DMS53 treated with DMSO at 0.1 percent for 48 hours (cell line): ENCODE measurements at regions not wholly inside any gene's neighbourhood (a gene's known extent, or its start where the extent isn't known, plus 50 kb on each side); places are given as distances from the start of the nearest gene placed in this dataset.
"Not testable (repeated sequence)": the region's sequence is repeated elsewhere in the genome, so short reads cannot be mapped to it uniquely, and the experiment has no call there.

Experiments used
- DNase-seq: peaks from one replicate; lab custom pipeline; 2025; ENCODE audit not compliant: unreplicated experiment; lab: John Stamatoyannopoulos, UW

DNA sequence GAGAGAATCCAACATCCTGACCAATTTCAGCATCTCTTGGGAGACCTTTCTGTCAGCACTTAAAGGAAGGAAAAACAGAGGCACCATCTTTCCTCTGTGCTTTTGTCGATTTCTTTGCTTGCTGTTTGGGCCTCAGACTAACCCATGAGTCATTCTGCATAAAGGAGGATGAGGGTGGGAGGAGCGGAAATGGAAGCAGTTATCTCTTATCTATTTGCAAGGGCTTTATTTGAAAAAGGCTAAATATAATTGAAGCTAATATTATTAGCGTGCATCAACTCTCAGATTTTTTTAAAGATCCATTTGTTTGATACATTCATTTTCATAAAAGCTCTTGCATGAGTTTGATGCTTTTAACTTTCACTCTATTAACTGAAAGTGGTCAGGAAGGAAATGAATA is 72.9 kb downstream of the ZNF622 start:
- DNase-seq, result no peak

- no peak for DNase-seq
These were observed 73.5 kb downstream of the ZNF622 start for GRCh38 chr5:16391858-16392649.

GRCh38 chr5:16390825-16391224 is 74.8 kb downstream of the ZNF622 start:
- no peak for DNase-seq

DNA sequence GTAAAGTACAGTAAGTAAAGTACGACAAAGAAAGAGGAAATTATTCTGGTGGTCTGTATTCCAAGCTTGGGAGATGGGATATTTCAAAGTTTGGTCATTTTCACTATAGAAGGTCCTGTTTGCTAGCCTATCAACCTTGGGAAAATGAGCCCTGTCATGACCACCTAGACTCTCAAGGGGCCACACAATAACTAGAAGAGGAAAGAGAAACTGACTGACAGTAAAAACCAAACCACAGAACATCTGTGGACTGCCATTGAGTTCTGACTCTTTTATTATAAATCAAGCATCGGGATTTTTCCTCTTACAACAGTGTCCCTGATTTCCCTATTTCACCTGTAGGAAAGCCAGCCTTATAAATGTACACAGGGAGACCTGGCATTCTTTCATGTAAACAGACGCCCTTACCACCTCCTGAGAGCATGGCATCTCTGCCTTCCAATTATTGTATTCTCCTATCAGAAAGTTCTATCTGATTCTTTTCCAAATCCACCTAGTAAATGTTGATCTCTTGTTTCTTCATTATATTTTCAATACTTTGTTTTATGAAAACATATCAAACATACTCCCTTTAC is 80.0 kb downstream of the ZNF622 start:
- no peak for DNase-seq

DNA sequence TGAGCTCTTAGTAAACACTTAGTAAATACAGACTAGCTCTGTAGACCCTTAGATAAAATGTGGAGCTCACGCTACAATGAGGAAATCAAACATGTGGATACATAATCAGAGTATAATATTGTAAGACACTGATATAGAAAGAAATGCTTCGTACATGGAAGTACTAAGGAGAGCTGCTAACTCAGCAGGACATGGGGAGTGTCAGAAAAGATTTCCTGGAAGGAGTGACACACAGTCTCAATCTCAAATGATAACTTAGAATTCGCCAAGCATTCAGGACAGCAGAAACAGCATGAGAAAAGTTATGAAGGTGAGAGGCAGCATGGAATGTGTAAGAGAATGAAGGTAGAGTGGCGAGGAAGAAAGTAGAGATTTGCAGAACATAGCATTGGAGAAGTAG is 80.8 kb downstream of the ZNF622 start:
- DNase-seq, result no peak

GRCh38 chr5:16384222-16384621 is 81.4 kb downstream of the ZNF622 start:
- no peak for DNase-seq

DNA sequence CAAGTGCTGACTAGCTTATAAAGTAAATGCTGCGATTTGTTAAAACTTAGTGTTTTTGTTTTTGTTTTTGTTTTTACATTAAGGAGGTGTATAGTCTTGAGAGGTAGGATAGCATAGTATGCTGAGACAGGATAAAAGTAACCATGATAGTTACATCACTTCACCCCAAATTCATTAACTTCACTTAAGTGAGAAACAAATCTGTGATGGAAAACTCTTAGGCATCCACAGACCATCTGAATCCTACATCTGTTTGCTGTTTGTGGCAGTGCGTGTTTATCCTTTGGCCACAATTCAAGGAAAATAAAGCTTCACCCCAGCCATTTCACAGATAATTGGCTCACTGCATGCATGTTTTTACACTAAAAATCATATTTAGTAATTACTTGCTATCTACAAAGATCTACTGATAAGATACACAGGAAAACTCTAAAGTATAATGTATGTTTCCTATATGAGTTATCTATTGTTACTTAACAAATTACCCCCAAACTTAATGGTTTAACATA is 82.0 kb downstream of the ZNF622 start:
- DNase-seq, result no peak

GRCh38 chr5:16382047-16382446 is 83.6 kb downstream of the ZNF622 start:
- DNase-seq, result no peak

DNA sequence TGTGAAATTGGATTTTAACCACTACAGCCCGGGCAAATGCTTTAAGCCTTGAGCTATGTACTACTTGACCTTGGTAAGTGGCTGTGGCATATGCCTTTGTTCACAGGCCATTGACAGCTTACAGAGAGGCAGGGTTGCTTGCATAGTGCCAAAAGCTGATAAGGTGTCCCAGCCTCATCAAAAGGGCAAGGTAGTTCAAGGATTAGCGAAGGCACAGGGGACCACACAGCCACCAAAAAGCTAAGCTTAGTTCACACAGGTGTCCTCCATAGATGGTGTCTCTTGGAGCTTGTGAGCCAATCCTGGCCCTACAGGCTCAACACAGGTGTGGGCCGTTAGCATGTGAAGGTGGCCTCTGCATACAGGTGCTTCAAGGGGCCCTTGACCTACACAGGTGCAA is 86.8 kb downstream of the ZNF622 start:
- DNase-seq, result no peak

GRCh38 chr5:16372493-16372892 is 93.1 kb downstream of the ZNF622 start:
- no peak for DNase-seq

- DNase-seq, result no peak
These were observed 99.1 kb downstream of the ZNF622 start for GRCh38 chr5:16366491-16366890.

- DNase-seq, result no peak
These were observed 100.7 kb downstream of the ZNF622 start for GRCh38 chr5:16364910-16365309.

DNA sequence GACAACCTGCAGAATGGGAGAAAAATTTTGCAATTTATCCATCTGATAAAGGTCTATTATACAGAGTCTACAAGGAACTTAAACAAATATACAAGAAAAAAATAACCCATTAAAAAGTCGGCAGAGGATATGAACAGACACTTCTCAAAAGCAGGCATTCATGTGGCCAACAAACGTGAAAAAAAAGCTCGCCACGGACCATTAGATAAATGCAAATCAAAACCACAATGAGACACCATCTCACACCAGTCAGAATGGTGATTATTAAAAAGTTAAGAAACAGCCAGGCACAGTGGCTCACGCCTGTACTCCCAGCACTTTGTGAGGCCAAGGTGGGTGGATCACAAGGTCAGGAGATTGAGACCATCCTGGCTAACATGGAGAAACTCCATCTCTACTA is 112.2 kb downstream of the ZNF622 start:
- not testable (repeated sequence) for DNase-seq

DNA sequence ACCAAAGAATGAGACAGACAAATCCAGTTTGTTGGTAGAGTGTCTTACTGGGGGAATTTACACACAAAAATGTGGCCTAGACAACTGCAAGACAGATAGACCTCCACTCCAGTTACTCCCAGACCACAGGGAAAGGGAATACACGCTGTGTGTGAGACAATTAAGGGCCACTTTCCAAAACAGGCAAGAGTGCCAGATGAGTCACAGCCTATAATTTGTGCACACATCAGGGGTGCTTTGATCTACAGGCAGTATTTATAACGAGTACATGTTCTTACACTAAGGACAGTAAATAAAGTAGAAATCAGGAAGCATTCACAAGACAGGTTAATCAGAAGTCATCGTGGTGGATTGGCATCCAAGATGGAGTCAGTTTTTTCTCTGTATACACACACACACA is 114.8 kb downstream of the ZNF622 start:
- no peak for DNase-seq

GRCh38 chr5:16346380-16346779 is 119.2 kb downstream of the ZNF622 start:
- DNase-seq, result no peak

GRCh38 chr5:16345454-16345853 is 120.1 kb downstream of the ZNF622 start:
- no peak for DNase-seq

DNA sequence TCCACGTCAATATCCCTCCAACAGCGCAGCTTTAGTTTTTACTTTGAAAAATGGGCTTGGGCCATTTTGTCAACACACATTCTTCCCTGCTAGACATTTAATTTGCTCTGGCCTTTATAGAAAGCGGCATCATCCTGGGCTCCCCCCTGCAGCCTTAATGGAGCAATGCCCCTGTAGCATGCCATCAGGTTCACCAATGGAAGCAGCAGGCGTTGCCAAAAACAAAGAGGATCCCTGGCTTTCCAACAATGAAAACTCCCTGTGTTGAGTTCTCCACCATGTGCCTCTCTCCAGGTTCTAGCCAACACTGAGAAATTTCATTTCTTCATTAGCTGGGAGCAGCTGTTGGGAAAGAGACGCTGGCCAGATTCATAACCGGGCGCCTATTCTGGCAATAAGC is 139.5 kb downstream of the ZNF622 start:
- no peak for DNase-seq

DNA sequence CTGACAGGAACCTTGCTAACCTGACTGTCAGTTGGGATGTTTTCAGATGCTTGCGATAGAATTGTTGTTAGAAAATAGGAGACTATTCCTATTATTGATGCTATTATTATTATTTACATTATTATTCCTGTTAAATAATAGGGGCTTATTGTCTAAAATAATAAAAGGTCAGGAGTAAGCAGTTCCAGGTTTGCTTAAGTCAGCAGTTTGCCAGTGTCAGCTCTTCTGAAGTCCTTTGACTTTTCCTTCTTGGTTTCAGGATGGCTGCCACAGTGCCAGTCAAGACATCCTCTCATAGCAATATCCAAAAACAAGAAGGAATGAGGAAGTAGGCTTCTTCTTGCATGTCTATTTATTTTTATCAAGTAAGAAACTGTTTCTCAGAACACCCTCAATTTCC is 141.7 kb upstream of the MARCHF11 start:
- no peak for DNase-seq

DNA sequence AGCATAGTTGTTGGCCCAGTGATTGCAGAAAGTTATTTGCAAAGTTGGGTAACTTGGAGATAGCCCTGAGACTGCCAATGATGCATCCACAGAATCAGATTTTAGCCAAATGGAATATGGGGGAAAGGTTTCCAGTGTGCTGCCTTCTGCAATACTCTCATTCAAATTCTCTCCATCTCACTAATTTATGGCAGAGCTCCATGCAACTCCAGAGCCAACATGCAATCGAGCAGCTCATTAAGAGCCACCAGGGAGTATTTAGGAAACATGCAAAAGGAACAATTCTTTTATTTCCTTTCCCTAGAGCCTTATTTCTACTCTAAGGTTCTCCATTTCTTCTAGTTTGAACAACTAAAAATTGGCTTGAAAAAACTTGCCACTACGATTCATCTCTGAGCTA is 135.9 kb upstream of the MARCHF11 start:
- DNase-seq, result no peak

GRCh38 chr5:16313761-16314160 is 134.2 kb upstream of the MARCHF11 start:
- no peak for DNase-seq

DNA sequence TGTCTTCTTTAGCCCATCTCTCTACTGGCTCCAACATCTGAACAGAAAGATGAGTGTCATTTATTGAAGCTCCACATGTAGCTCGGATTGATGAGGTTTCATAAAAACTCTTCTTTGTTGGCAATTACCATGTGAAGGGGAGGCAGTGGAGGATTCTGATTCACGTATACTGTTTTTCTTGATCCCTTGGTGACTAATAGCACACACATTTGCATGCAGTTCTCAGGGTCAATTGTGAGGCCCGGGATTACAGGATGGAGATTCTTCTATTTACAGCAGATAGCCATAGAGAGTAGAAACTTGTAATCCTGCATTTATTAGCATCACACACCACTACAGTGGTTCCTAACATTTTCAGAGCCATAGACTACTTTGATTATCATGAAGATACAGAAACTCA is 133.2 kb upstream of the MARCHF11 start:
- no peak for DNase-seq

GRCh38 chr5:16311666-16312065 is 132.1 kb upstream of the MARCHF11 start:
- DNase-seq, result no peak

DNA sequence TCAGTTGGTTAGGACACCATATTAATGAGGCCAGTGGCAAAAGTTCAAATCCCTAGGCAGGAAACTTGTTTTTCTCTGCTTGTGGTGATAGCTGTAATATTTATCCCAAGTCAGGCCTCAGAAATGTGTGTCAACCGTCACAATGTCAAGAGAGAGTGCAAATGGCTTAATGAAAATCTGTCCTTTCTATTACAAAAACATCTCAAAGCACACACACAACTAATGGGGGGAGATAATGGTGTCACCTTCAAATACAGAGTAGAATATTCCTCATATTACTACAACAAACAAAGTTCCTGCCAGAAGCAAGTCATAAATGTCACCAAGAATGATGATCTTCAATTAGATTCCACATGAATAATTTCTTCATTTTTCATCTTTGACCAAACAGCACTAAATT is 127.2 kb upstream of the MARCHF11 start:
- DNase-seq, result no peak
